ENCODE measurements at regions not wholly inside any gene's neighbourhood (a gene's known extent, or its start where the extent isn't known, plus 50 kb on each side); places are given as distances from the start of the nearest gene placed in this dataset.

GRCh38 chr18:1014509-1014908 is 109.8 kb downstream of the ADCYAP1 start:
- DNase-seq (ENCODE audit: low spot score) = no peak
- TF ChIP-seq CTCF (IDR thresholded peaks at IDR 0.05; ENCODE audit: borderline replicate concordance, control extremely low read depth, extremely low read depth, insufficient read depth, missing control alignments) = no peak
- in situ Hi-C loops (cut with MboI; ENCODE audit: low sequenced_read_pairs, unreplicated experiment) = no loop called here

GRCh38 chr18:1014951-1015624 is 110.4 kb downstream of the ADCYAP1 start:
- no peak for DNase-seq (ENCODE audit: low spot score)
- no peak for TF ChIP-seq CTCF (IDR thresholded peaks at IDR 0.05; ENCODE audit: borderline replicate concordance, control extremely low read depth, extremely low read depth, insufficient read depth, missing control alignments)
- in situ Hi-C loops (cut with MboI; ENCODE audit: low sequenced_read_pairs, unreplicated experiment) = no loop called here

GRCh38 chr18:1015777-1016176 is 111.1 kb downstream of the ADCYAP1 start:
- DNase-seq (ENCODE audit: low spot score) = no peak
- in situ Hi-C loops (cut with MboI; ENCODE audit: low sequenced_read_pairs, unreplicated experiment) = no loop called here
- no peak for TF ChIP-seq CTCF (IDR thresholded peaks at IDR 0.05; ENCODE audit: borderline replicate concordance, control extremely low read depth, extremely low read depth, insufficient read depth, missing control alignments)

- in situ Hi-C loops (cut with MboI; ENCODE audit: low sequenced_read_pairs, unreplicated experiment) = no loop called here
- TF ChIP-seq CTCF (IDR thresholded peaks at IDR 0.05; ENCODE audit: borderline replicate concordance, control extremely low read depth, extremely low read depth, insufficient read depth, missing control alignments) = no peak
- no peak for DNase-seq (ENCODE audit: low spot score)
Observed at GRCh38 chr18:1017227-1018058, 112.8 kb downstream of the ADCYAP1 start.

- in situ Hi-C loops (cut with MboI; ENCODE audit: low sequenced_read_pairs, unreplicated experiment) = no loop called here
- DNase-seq (ENCODE audit: low spot score) = no peak
- TF ChIP-seq CTCF (IDR thresholded peaks at IDR 0.05; ENCODE audit: borderline replicate concordance, control extremely low read depth, extremely low read depth, insufficient read depth, missing control alignments) = no peak
Observed at GRCh38 chr18:1018181-1018681, 113.6 kb downstream of the ADCYAP1 start.

- in situ Hi-C loops (cut with MboI; ENCODE audit: low sequenced_read_pairs, unreplicated experiment) = no loop called here
- DNase-seq (ENCODE audit: low spot score) = no peak
- no peak for TF ChIP-seq CTCF (IDR thresholded peaks at IDR 0.05; ENCODE audit: borderline replicate concordance, control extremely low read depth, extremely low read depth, insufficient read depth, missing control alignments)
Observed at GRCh38 chr18:1019191-1019590, 114.5 kb downstream of the ADCYAP1 start.
